GM06990 (cell line): ENCODE measurements at regions not wholly inside any gene's neighbourhood (a gene's known extent, or its start where the extent isn't known, plus 50 kb on each side); places are given as distances from the start of the nearest gene placed in this dataset.

Experiments
- DNase-seq: peaks from one replicate; pipeline ENCODE4 v3.0.0-alpha.2; 2011; ENCODE audit not compliant: insufficient read length; ENCODE audit errors: extremely low read depth
- H3K27me3 ChIP-seq: replicated peaks from 2 replicates; pipeline ENCODE4 v1.6.0; 2011; ENCODE audit warnings: low read length; ENCODE audit not compliant: control insufficient read depth, insufficient read depth
- H3K36me3 ChIP-seq: 2 replicates; pipeline ENCODE4 v1.5.1; 2011; ENCODE audit warnings: low read length; ENCODE audit not compliant: control insufficient read depth, insufficient read depth
- H3K4me3 ChIP-seq: replicated peaks from 2 replicates; pipeline ENCODE4 v1.5.1; 2011; ENCODE audit warnings: low read depth, mild to moderate bottlenecking, control low read depth, low read length
- TF ChIP-seq, protein P1 (sequence below): IDR thresholded peaks from 2 replicates; pipeline ENCODE4 v1.5.1; 2011; ENCODE audit warnings: low read length, control low read depth, mild to moderate bottlenecking, inconsistent platforms; ENCODE audit not compliant: insufficient read depth, poor library complexity, severe bottlenecking

DNA sequence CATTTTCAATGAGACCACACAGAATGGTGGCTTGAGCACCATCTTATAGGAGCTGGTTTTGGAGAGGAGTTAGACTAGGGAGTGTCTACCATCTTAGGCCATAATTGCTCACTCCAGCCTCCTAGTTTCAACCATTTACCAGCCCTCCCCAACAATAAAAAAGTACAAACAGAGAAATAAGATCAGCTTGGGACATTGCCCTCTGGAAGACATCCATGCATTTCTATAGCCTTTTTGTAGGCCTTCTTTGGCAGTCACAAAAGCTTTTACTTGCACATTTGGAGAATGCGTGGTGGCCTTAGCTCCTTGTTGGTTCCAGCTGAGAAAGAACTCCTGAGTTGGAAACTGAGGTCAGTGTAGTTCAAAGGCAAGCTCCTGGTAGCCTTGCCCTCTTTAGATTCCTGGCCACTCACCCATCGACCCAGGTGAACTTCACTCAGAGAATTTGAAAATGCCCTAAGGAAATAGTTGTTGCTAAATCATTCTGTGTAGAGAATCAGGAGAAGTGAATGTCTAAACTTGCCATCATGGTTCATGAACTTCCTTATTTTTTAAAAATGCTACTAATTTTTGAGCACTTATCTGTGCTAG lies 301.7 kb upstream of the PROX1 start:
- Histone ChIP-seq H3K4me3 (no peak overlapping the region), H3K36me3 (no peaks in the 10 kb centered on the region), H3K27me3 (no peaks in the 10 kb centered on the region; the same call in 1 of the 2 replicates)
- DNase-seq, result no peak
- TF ChIP-seq, protein P1, sequence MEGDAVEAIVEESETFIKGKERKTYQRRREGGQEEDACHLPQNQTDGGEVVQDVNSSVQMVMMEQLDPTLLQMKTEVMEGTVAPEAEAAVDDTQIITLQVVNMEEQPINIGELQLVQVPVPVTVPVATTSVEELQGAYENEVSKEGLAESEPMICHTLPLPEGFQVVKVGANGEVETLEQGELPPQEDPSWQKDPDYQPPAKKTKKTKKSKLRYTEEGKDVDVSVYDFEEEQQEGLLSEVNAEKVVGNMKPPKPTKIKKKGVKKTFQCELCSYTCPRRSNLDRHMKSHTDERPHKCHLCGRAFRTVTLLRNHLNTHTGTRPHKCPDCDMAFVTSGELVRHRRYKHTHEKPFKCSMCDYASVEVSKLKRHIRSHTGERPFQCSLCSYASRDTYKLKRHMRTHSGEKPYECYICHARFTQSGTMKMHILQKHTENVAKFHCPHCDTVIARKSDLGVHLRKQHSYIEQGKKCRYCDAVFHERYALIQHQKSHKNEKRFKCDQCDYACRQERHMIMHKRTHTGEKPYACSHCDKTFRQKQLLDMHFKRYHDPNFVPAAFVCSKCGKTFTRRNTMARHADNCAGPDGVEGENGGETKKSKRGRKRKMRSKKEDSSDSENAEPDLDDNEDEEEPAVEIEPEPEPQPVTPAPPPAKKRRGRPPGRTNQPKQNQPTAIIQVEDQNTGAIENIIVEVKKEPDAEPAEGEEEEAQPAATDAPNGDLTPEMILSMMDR, result no peak

DNA sequence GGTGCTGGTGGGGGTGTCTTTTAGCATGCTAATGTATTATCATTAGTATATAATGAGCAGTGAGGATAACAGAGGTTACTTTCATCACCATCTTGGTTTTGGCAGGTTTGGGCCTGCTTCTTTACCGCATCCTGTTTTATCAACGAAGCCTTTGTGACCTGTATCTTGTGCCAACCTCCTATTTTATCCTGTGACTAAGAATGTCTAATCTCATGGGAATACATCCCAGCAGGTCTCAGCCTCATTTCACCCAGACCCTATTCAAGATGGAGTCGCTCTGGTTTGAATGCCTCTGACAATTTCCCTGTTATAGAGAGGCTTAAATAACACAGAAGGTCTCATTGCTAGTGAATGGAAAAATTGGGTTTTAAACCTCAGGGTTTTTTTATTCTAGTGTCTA lies 300.8 kb upstream of the PROX1 start:
- no peak overlapping the region for H3K4me3 ChIP-seq
- TF ChIP-seq, protein P1, result no peak
- no peak for DNase-seq

DNA sequence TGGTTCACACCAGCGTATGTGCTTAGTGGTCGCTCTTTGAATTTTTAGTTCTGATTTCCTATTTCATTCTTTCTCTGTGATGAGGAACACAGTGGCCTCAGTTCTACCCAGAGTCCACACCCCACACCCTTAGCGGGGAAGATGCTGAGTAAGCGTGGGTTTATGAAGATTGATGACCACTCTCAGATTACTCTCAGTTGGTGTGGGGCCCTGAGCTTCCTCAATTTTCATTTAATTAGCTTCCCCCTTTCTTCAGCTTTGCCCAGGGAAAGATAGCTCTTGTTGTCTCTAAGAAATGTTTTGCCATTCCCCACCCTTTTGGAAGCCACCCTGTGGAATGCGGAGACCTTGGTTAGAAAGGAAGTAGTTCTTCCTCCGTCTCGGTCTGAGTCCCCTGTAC lies 299.9 kb upstream of the PROX1 start:
- TF ChIP-seq, protein P1, result no peak

More for the DNA sequence above, 300.8 kb upstream of the PROX1 start:
- no peaks in the 10 kb centered on the region; the same call in 1 of the 2 replicates for H3K27me3 ChIP-seq
- H3K36me3 ChIP-seq, result no peaks in the 10 kb centered on the region

DNA sequence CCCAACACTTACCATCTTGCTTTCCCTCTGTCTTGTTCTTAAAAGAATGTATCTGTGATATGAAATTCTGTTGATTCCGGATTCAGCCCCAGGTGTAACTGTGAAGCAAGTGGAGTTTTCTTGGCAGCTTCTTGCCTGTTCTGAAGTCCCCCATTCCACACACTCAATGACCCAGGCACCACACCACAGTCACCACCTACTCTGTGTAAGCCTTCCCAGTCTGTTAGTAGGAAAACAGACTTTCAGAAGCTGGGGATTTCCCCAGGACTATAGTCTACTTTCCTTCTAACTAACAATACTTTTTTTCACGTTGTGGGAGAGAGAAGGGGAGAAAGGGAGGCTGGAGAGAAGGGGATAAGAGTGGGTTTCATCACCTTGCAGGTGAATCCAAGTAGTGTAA lies 299.1 kb upstream of the PROX1 start:
- TF ChIP-seq, protein P1, result no peak
- DNase-seq, result no peak
- no peak overlapping the region for H3K4me3 ChIP-seq
- no peaks in the 10 kb centered on the region; the same call in 1 of the 2 replicates for H3K27me3 ChIP-seq
- H3K36me3 ChIP-seq, result no peaks in the 10 kb centered on the region

More for the DNA sequence above, 299.9 kb upstream of the PROX1 start:
- Histone ChIP-seq H3K4me3 (no peak overlapping the region), H3K36me3 (no peaks in the 10 kb centered on the region), H3K27me3 (no peaks in the 10 kb centered on the region; the same call in 1 of the 2 replicates)
- DNase-seq, result no peak

DNA sequence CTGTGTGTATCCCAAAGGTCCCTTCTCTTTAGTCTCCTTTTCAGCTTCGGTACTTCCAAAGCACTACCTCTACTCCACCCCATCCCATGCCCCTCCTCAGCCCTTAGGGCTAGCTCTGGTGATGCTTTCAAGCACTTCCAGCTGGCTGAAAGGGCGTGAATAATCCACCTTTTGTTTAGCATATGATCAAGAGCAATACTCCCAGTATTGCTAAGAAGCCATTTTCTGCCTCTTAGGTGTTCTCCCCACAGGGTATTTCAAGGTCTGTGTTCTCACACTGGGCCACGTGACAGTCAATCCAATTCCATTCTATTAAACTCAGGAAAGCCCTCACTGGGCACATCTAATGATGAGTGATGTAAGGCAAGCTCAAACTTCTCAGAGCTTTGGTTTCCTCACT lies 298.5 kb upstream of the PROX1 start:
- no peak for DNase-seq

More for the DNA sequence above, 298.5 kb upstream of the PROX1 start:
- Histone ChIP-seq H3K36me3 (no peaks in the 10 kb centered on the region), H3K4me3 (no peak overlapping the region), H3K27me3 (no peaks in the 10 kb centered on the region; the same call in 1 of the 2 replicates)
- TF ChIP-seq, protein P1, result no peak
